Nephron (organoid): ENCODE measurements at regions not wholly inside any gene's neighbourhood (a gene's known extent, or its start where the extent isn't known, plus 50 kb on each side); places are given as distances from the start of the nearest gene placed in this dataset.
A peak's percentile ranks its signal among the peaks of the same experiment; 100 is the strongest.

Experiments
- H3K27ac Mint-ChIP-seq, 3 experiments: 2 replicates each; pipeline ENCODE4 v1.8.0; 2020; ENCODE audit warnings: mixed read lengths in 3 of 3, mild to moderate bottlenecking in 2 of 3, moderate library complexity in 1 of 3
- H3K27me3 Mint-ChIP-seq: 2 replicates; pipeline ENCODE4 v1.8.0; 2021; ENCODE audit warnings: low read depth, mild to moderate bottlenecking, moderate library complexity, mixed read lengths
- H3K36me3 Mint-ChIP-seq: 2 replicates; pipeline ENCODE4 v1.8.0; 2020; ENCODE audit warnings: low read depth, mixed read lengths
- H3K4me1 Mint-ChIP-seq: 2 replicates; pipeline ENCODE4 v1.8.0; 2020; ENCODE audit warnings: mixed read lengths
- H3K4me3 Mint-ChIP-seq, 3 experiments: 2 replicates each; pipeline ENCODE4 v1.8.0; 2020; ENCODE audit warnings: mild to moderate bottlenecking in 3 of 3, mixed read lengths in 3 of 3, moderate library complexity in 2 of 3
- H3K9me3 Mint-ChIP-seq: 2 replicates; pipeline ENCODE4 v1.8.0; 2020; ENCODE audit warnings: mixed read lengths
- TF ChIP-seq, protein P1 (sequence below), 3 experiments: fragments of 200-600 bp; sonication (generic); IDR thresholded peaks; one replicate each; pipeline ENCODE4 v1.5.0; 2021; ENCODE audit warnings: antibody characterized with exemption in 3 of 3; ENCODE audit not compliant: unreplicated experiment in 3 of 3

DNA sequence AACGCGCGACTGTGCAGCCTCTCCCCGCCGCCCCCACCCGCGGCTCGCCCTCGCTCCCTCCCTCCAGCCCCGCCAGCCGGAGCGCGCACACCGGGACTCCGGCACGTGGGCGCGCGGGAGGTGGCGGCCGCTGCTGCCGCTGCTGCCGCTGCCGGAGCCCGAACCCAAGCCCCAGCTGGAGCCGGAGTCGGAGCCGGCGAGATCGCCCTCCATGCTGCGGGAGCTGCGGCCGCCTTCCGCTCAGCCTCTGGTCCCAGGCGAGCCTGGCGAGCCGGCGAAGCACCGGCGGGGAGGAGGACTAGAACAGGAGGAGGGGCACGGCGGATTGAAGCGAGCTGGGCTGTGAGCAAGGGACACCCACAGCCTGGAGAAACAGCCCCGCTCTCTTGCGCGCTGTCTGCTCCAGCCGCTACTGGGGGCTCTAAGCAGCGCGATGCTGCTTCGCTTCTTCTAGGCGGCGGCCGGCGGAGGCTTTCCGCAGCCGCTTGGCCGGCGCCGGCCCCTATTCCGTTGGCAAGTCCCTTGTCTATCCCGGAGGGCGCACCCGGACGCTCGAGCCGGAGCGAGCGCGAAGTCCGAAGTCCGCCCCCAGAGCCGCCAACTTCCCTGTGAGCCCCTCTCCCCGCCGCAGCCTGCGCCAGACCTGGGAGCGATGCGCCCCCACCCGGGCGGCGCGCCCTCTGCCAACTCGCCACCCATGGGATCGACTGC lies 598.7 kb upstream of the SGCD start:
- TF ChIP-seq, protein P1, sequence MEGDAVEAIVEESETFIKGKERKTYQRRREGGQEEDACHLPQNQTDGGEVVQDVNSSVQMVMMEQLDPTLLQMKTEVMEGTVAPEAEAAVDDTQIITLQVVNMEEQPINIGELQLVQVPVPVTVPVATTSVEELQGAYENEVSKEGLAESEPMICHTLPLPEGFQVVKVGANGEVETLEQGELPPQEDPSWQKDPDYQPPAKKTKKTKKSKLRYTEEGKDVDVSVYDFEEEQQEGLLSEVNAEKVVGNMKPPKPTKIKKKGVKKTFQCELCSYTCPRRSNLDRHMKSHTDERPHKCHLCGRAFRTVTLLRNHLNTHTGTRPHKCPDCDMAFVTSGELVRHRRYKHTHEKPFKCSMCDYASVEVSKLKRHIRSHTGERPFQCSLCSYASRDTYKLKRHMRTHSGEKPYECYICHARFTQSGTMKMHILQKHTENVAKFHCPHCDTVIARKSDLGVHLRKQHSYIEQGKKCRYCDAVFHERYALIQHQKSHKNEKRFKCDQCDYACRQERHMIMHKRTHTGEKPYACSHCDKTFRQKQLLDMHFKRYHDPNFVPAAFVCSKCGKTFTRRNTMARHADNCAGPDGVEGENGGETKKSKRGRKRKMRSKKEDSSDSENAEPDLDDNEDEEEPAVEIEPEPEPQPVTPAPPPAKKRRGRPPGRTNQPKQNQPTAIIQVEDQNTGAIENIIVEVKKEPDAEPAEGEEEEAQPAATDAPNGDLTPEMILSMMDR (IDR thresholded peaks at IDR 0.05; ENCODE audit: unreplicated experiment in 3 of 3), result no peak
- Mint-ChIP-seq H3K27me3 (peaks cover 94% of the 10 kb centered on the region), H3K9me3 (no peaks in the 10 kb centered on the region), H3K27ac (no peak overlapping the region), H3K36me3 (no peaks in the 10 kb centered on the region), H3K4me3 (peak overlapping the region; percentile 73 to 83 (median 74)), H3K4me1 (peaks cover 34% of the 10 kb centered on the region)

DNA sequence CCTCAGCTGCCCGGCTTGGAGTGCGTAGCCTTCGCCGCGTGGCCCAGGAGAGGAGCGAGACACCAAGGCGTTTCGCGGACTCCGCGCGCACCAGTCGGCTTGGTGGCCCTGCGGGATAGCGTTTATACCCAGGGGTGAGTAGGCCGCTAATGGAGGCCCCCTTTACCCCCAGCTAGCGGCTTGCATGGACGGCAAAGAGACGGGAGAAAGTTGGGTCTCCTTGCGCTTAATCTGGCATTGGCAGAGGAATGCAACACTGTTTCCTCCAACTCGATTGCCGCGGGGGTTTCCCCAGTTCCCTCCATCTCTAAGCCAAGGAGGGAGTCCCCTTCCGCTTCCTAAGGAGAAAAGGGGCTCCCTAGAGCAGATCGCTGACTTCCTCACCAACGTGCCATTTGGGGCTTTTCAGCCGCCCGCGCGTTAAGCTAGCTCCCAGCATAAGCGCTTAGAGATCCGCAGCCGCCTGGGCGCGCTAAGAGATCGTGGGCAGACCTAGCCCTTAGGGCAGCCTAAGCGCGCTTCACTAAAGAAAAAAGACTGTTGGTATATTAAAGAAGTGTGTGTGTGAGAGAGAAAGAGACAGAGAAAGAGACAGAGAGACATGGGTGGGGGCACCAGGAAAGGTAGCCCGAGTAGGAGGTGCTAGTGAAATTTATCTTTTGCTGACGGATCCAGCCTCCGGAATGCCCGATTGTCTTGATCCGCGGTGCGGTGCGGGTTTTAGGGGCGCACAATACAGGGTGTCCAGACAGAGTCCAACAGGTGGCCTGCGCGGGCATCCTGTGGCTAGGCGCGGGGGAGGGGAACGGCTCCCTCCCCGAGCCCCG lies 597.9 kb upstream of the SGCD start:
- Mint-ChIP-seq H3K27ac (no peak overlapping the region), H3K36me3 (no peaks in the 10 kb centered on the region), H3K9me3 (no peaks in the 10 kb centered on the region), H3K4me3 (peak overlapping the region; percentile 73 to 83 (median 74)), H3K4me1 (peaks cover 35% of the 10 kb centered on the region), H3K27me3 (peaks cover 90% of the 10 kb centered on the region)
- TF ChIP-seq, protein P1 (IDR thresholded peaks at IDR 0.05; ENCODE audit: unreplicated experiment in 3 of 3), result no peak

DNA sequence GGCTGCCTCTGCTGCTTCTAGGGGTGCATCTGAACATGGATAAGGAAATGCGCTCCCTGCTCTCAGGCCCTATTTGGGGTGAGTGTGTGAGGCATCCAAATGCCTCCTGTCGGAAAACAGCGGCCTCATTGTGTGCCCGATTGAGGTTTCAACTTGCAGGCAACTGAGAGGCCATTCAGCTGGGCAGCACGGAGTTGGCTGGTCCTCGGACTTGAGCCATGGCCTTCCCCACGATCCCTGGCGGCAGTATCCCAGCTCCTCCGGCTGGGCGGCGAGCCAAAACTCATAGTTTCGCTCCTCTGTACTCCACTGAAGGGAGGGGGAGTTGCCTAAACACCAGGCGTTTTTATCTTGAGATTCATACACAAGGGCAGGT lies 597.3 kb upstream of the SGCD start:
- Mint-ChIP-seq H3K4me1 (peaks cover 35% of the 10 kb centered on the region), H3K27ac (no peak overlapping the region), H3K4me3 (peak overlapping the region; percentile 73 to 83 (median 74)), H3K9me3 (no peaks in the 10 kb centered on the region), H3K27me3 (peaks cover 90% of the 10 kb centered on the region), H3K36me3 (no peaks in the 10 kb centered on the region)
- TF ChIP-seq, protein P1 (IDR thresholded peaks at IDR 0.05; ENCODE audit: unreplicated experiment in 3 of 3), result no peak

DNA sequence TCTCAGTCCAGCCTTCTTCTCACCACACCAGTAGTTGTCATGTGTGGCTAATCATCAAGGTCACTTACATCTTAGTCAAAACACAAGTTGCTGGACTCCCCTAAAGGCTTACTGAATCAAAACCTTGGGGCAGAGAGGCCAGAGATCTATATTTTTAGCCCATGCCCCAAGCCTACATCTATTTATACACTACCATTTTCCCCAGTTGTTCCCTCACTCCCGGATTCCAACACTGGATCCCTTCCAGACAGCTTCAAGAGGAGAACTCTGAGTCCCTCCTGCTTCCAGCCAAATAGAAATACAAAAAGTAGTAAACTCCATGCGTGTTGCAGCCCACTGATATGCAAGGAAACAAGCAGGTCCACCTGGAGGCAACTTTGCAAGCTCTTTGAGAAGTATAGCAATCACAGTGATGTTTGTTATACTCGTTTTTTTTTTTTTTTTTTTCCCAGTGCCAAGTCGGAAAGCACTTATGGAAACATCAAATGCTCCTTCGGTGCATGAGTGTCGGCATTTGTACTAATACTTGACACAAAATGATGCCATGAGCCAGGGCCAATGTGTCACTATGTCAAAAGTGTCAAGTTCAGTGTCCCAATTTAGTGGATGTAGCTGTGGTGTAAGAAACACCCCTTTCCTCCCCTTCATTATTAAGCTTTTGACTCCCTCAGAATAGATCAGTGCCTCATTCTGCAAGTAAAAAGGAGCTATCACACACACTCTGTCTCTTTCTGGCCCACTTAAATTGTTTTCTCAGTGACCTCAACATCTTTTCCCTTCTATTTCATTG lies 594.2 kb upstream of the SGCD start:
- H3K27me3 Mint-ChIP-seq, result peaks cover 79% of the 10 kb centered on the region
- H3K4me1 Mint-ChIP-seq, result peaks cover 35% of the 10 kb centered on the region
- H3K36me3 Mint-ChIP-seq, result no peaks in the 10 kb centered on the region
- H3K9me3 Mint-ChIP-seq, result no peaks in the 10 kb centered on the region
- H3K4me3 Mint-ChIP-seq, result peak overlapping the region in 1 of 3 experiments; percentile 60
- no peak overlapping the region for H3K27ac Mint-ChIP-seq
- TF ChIP-seq, protein P1 (IDR thresholded peaks at IDR 0.05; ENCODE audit: unreplicated experiment in 3 of 3), result no peak

DNA sequence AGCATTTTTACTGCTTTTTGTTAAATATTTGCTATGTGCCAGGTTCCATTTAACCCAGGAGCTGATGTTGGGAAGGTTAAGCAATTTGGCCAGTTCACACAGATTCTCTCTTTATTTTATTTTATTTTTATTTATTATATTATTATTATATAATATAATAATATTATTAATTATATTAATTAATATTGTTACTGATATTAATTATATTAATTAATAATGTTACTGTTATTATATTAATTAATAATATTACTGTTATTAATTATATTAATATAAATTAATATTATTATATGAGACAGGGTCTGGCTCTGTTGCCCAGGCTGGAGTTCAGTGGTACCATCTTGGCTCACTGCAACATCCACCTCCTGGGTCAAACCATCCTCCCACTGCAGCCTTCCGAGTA lies 593.0 kb upstream of the SGCD start:
- peaks cover 35% of the 10 kb centered on the region for H3K4me1 Mint-ChIP-seq
- no peak overlapping the region for H3K27ac Mint-ChIP-seq
- peaks cover 72% of the 10 kb centered on the region for H3K27me3 Mint-ChIP-seq
- no peaks in the 10 kb centered on the region for H3K9me3 Mint-ChIP-seq
- TF ChIP-seq, protein P1 (IDR thresholded peaks at IDR 0.05; ENCODE audit: unreplicated experiment in 3 of 3), result no peak
- no peak overlapping the region for H3K4me3 Mint-ChIP-seq
- no peaks in the 10 kb centered on the region for H3K36me3 Mint-ChIP-seq
